ENCODE measurements at regions not wholly inside any gene's neighbourhood (a gene's known extent, or its start where the extent isn't known, plus 50 kb on each side); places are given as distances from the start of the nearest gene placed in this dataset.
A peak's percentile ranks its signal among the peaks of the same experiment; 100 is the strongest.

GRCh38 chr2:37766106-37766505 is 94.7 kb upstream of the CDC42EP3 start:
- Histone ChIP-seq H3K27ac (peak overlapping the region; percentile 23), H3K4me1 (peaks cover 22% of the 10 kb centered on the region), H3K4me3 (no peak overlapping the region), H3K27me3 (no peaks in the 10 kb centered on the region), H3K36me3 (no peaks in the 10 kb centered on the region), H3K9me3 (no peaks in the 10 kb centered on the region)
- no peak for DNase-seq (ENCODE audit: extremely low spot score in 2 of 2)
- intact Hi-C loops (cut with DNase I): no loop called here
- TF ChIP-seq POLR2AphosphoS5 (IDR thresholded peaks at IDR 0.05; ENCODE audit: insufficient read depth in 1 of 2, low read depth in 1 of 2) (no peak), CTCF (IDR thresholded peaks at IDR 0.05) (no peak), POLR2A (IDR thresholded peaks at IDR 0.05) (no peak)

- H3K4me3 ChIP-seq: no peak overlapping the region
- H3K9me3 ChIP-seq: no peaks in the 10 kb centered on the region
- no peak for TF ChIP-seq CTCF (IDR thresholded peaks at IDR 0.05)
- TF ChIP-seq POLR2AphosphoS5 (IDR thresholded peaks at IDR 0.05; ENCODE audit: insufficient read depth in 1 of 2, low read depth in 1 of 2): no peak
- no peak for TF ChIP-seq POLR2A (IDR thresholded peaks at IDR 0.05)
- intact Hi-C loops (cut with DNase I): no loop called here
- H3K27me3 ChIP-seq: no peaks in the 10 kb centered on the region
- no peak for DNase-seq (ENCODE audit: extremely low spot score in 2 of 2)
- no peaks in the 10 kb centered on the region for H3K36me3 ChIP-seq
- H3K4me1 ChIP-seq: peaks cover 22% of the 10 kb centered on the region
- H3K27ac ChIP-seq: no peak overlapping the region
These were observed 95.6 kb upstream of the CDC42EP3 start for GRCh38 chr2:37767046-37767445.

GRCh38 chr2:37767959-37768925 is 96.8 kb upstream of the CDC42EP3 start:
- no peaks in the 10 kb centered on the region for H3K9me3 ChIP-seq
- H3K4me1 ChIP-seq: peaks cover 14% of the 10 kb centered on the region
- H3K27me3 ChIP-seq: no peaks in the 10 kb centered on the region
- no peak for DNase-seq (ENCODE audit: extremely low spot score in 2 of 2)
- TF ChIP-seq POLR2AphosphoS5 (IDR thresholded peaks at IDR 0.05; ENCODE audit: insufficient read depth in 1 of 2, low read depth in 1 of 2) (no peak), CTCF (IDR thresholded peaks at IDR 0.05) (no peak)
- no peaks in the 10 kb centered on the region for H3K36me3 ChIP-seq
- intact Hi-C loops (cut with DNase I): no loop called here
- no peak overlapping the region for H3K4me3 ChIP-seq
- H3K27ac ChIP-seq: peak overlapping the region; percentile 63

- Histone ChIP-seq H3K27me3 (no peaks in the 10 kb centered on the region), H3K4me1 (peaks cover 9% of the 10 kb centered on the region), H3K4me3 (no peak overlapping the region), H3K27ac (no peak overlapping the region), H3K9me3 (no peaks in the 10 kb centered on the region), H3K36me3 (no peaks in the 10 kb centered on the region)
- intact Hi-C loops (cut with DNase I): no loop called here
- DNase-seq (ENCODE audit: extremely low spot score in 2 of 2): no peak
- TF ChIP-seq POLR2A (IDR thresholded peaks at IDR 0.05) (no peak), POLR2AphosphoS5 (IDR thresholded peaks at IDR 0.05; ENCODE audit: insufficient read depth in 1 of 2, low read depth in 1 of 2) (no peak), CTCF (IDR thresholded peaks at IDR 0.05) (no peak)
These were observed 98.1 kb upstream of the CDC42EP3 start for GRCh38 chr2:37769551-37769950.

GRCh38 chr2:37770797-37771196 is 99.4 kb upstream of the CDC42EP3 start:
- intact Hi-C loops (cut with DNase I): no loop called here
- TF ChIP-seq POLR2A (IDR thresholded peaks at IDR 0.05) (no peak), CTCF (IDR thresholded peaks at IDR 0.05) (no peak), POLR2AphosphoS5 (IDR thresholded peaks at IDR 0.05; ENCODE audit: insufficient read depth in 1 of 2, low read depth in 1 of 2) (no peak)
- Histone ChIP-seq H3K4me3 (no peak overlapping the region), H3K36me3 (no peaks in the 10 kb centered on the region), H3K9me3 (no peaks in the 10 kb centered on the region), H3K27me3 (no peaks in the 10 kb centered on the region), H3K4me1 (peaks cover 21% of the 10 kb centered on the region), H3K27ac (peak overlapping the region; percentile 39)
- no peak for DNase-seq (ENCODE audit: extremely low spot score in 2 of 2)

Data from vagina (tissue), 2 donors.